IMR-90 (cell line): ENCODE measurements at regions not wholly inside any gene's neighbourhood (a gene's known extent, or its start where the extent isn't known, plus 50 kb on each side); places are given as distances from the start of the nearest gene placed in this dataset.

ENCODE experiments used
- BHLHE40 ChIP-seq: fragments of 150-350 bp; IDR thresholded peaks from 2 replicates; pipeline ENCODE4 v1.6.1; 2016; ENCODE audit warnings: mild to moderate bottlenecking, low read depth, low read length
- CHD1 ChIP-seq: IDR thresholded peaks from 2 replicates; pipeline ENCODE4 v1.6.1; 2012; ENCODE audit warnings: low read depth, low read length, improper control_type of control experiment
- CTCF ChIP-seq: conservative IDR thresholded peaks from 2 replicates; pipeline ENCODE4 v1.5.1; 2012; ENCODE audit warnings: mild to moderate bottlenecking, low read depth, low read length, improper control_type of control experiment
- ELK1 ChIP-seq: fragments of 150-350 bp; IDR thresholded peaks from 2 replicates; pipeline ENCODE4 v1.6.1; 2016; ENCODE audit warnings: low read depth, mild to moderate bottlenecking, low read length, moderate library complexity, borderline replicate concordance
- MXI1 ChIP-seq: IDR thresholded peaks from 2 replicates; pipeline ENCODE4 v1.6.1; 2012; ENCODE audit warnings: low read depth, mild to moderate bottlenecking, low read length, moderate library complexity, borderline replicate concordance
- RAD21 ChIP-seq: IDR thresholded peaks from 2 replicates; pipeline ENCODE4 v1.6.1; 2012; ENCODE audit warnings: low read length, improper control_type of control experiment
- RFX5 ChIP-seq: IDR thresholded peaks from 2 replicates; pipeline ENCODE4 v1.8.0; 2012; ENCODE audit warnings: low read depth, mild to moderate bottlenecking, low read length, moderate library complexity

- no peak for TF ChIP-seq CTCF
- no peak for TF ChIP-seq BHLHE40
- no peak for TF ChIP-seq ELK1
- no peak for TF ChIP-seq RAD21
- no peak for TF ChIP-seq CHD1
- no peak for TF ChIP-seq RFX5
- no peak for TF ChIP-seq MXI1
Observed at GRCh38 chr2:121084130-121084680, 200.8 kb downstream of the TFCP2L1 start.
